GM04504 (cell line): ENCODE measurements at regions not wholly inside any gene's neighbourhood (a gene's known extent, or its start where the extent isn't known, plus 50 kb on each side); places are given as distances from the start of the nearest gene placed in this dataset.

Experiments used
- DNase-seq: peaks from one replicate; pipeline ENCODE4 v3.0.0-alpha.2; 2012; ENCODE audit warnings: low read depth

DNA sequence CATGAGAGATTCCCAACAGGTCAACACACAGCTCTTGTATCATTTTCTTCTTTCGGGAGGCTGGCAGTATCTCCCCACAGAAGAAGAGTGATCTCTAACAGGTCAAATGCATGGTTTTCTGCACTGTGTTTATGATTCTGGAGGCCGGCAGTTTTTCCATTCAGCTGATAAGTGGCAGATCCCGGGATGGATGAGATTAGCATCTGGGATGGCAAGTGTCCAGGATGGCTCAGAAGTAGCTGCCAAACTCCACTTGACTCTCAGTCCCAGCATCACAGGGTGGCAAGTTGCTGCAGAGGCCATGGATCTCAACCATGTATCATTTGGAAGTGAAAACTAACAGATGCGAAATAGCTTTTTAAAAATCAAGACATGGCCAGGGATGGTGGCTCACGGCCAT is 97.8 kb upstream of the SLC44A1 start:
- DNase-seq, result no peak

DNA sequence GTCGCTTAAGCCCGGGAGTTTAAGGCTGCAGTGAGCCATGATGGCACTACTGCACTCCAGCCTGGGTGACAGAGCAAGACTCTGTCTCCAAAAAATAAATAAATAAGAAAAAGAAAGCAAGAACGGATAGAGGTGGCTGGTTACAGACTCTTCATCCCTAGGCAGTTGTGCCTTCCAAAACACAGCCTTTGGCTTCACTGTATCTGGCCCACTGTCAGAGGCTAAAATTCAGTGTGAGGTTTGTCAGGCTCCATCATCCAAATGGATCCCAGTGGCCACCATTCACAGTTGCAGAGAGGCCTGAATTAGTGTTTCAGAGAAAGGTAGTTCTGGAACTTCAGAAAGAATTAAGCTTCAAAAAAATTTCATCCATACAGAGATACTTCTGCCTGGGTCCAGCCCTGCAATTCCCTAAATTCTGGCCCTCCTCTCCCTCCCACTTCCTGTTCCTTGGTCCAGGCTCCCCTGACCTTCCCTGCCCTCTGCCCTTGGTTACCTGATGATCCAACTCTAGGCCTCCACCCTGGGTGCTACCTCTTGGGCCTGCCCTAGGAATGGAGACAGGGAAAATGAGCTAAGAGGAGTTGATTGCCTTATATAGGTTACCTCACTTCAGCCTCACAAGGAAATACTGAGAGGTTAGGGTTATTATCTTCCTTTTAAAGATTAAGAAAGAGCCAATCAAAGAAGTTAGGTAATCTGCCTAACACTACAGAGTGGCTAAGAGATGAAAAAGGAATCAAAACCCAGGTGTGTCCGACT is 97.2 kb upstream of the SLC44A1 start:
- DNase-seq, result no peak

DNA sequence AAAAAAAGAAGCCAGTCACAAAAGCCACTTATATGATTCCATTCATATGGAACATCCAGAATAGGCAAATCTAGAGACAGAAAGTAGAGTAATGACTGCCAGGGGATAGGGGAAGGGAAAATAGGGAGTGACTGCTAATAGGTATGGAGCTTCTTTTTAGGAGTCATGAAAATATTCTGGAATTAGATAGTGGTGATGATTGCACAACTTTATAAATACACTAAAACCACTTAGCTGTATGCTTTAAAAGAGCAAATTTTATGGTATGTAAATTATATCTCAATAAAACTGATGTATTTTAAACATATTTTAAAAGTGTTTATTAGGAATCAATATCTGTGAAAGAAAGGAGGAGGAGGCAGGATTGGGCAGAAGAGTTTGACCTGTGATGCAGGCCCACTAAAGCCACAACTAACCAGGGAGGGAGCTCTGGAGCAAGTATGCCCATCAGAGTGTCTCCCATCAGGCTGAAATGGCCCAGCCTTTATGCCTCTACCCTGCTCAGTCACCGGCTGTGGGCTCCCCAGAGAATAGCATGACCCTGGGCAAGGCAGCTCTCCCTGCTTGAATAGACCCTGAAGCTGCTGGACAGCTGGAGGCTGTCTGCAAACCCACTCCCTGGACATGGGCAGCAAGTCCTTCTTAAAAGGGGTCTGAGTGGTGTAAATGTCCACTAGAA is 96.0 kb upstream of the SLC44A1 start:
- DNase-seq, result no peak

DNA sequence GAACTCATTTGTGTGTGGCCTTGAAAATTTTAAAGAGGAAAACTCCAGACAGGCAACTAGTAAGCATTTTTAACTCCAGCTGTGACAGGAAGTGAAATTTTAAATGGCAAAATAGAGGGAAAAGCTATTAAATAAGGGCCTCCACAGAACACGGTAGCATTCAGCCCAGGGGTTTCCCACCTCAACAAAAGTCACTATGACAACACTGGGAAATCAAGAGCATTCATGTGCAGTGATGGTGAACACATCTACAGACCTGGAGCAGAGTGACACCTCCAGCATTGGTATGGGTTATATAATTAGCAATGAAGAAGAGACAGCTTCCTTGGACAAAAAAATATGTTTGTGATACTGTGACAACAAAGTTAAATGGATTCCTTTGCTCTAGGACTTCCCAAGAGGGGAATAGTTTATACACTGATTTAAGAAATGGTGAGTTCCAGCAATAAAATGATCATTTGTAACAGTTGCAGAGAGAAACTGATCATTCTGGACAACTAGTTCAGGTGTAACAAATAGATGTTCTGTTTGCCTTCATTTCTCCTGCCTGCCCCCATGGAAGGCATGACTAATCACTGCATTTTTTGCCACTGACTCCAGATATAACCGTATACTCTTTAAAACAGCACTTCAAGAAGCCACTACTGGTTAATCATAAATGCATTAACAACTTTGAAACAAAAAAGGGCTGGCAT is 93.3 kb upstream of the SLC44A1 start:
- no peak for DNase-seq

DNA sequence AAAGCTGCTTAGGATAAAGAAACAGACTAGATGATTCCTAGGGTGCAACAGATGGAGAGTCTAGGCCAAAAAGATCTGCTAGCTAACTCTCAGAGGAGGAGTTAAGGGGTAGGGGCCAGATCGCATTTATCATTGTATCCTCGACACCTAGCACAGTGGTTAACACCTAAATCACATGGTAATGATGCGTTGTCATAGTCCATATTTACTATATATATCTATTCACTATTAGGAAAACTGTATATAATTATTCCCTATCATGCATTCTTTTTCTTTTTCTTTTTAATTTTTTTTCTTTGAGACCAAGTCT is 92.8 kb upstream of the SLC44A1 start:
- DNase-seq, result no peak

DNA sequence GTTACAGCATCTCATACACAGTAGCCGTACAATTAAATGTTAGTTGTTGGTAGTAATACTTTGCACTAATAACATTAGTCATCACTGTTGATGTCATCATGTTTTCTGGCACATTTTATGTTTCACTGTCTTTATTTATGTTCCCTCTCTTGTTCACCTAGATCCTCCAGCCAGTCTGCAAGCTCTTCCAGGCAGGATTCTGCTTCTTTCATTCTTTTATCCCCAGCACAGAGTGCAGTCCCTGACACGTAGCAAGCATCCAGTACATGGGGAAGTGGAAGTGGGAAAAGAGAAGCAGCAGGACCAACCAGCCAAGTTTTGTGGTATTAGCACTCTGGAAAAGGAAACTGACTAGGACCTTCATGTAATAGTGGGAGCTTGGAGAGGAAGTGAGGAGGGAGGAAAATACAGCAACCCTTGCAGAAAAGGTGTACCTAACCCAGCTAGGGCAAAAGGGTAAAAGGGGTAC is 89.7 kb upstream of the SLC44A1 start:
- DNase-seq, result no peak

DNA sequence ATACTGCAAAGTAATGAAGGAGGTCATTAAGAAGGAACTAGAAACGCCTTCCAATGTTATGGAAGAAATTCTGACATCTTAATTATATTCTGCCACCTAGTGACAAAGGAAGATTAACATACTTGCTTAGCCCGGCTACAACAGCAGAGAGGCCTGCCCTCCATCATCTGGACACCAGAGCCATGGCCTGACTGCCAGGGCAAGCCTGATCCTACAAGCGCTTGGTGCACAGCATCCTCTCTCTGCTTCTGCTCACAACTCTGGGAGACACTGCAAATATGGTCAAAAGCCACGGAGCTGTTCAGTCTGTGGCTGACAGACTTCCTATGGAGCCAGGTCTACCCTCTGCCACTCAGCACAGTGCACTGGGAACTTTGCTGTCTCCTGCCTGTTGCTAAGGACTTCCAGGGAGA is 87.3 kb upstream of the SLC44A1 start:
- DNase-seq, result peak; percentile 74

DNA sequence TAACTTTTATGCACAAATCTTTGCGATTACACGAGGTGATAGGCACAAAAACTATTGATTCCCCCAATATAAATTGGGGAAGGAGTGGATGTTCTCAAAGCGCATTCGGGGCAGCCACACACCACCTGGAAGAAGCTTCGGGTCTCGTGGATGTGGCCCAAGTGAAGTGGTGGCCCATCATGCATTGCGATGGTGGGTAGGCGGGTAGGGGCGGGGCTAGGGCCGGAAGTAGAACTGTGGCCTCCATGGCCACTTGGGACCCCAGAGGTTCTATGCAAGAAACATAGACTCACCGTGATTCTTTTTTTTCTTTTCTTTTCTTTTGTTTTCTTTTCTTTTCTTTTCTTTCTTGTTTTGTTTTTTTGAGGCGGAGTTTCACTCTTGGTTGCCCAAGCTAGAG is 86.4 kb upstream of the SLC44A1 start:
- no peak for DNase-seq

DNA sequence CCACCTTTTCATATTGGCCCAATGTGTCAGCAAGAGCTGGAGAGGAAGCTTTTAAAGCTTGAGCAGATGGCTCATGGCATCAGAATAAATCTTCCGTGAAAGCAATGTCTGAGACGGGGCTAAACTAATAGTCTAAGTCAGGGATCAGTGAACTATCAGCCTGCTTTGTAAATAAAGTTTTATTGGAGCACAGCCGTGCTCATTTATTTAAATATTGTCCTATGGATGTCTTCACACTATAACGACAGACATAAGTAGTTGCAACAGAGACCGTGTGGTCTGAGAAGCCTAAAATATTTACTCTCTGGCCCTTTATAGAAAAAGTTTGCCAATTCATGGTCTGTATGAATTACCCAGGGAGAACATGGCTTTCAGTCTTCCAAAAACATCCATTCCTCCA is 85.6 kb upstream of the SLC44A1 start:
- no peak for DNase-seq

DNA sequence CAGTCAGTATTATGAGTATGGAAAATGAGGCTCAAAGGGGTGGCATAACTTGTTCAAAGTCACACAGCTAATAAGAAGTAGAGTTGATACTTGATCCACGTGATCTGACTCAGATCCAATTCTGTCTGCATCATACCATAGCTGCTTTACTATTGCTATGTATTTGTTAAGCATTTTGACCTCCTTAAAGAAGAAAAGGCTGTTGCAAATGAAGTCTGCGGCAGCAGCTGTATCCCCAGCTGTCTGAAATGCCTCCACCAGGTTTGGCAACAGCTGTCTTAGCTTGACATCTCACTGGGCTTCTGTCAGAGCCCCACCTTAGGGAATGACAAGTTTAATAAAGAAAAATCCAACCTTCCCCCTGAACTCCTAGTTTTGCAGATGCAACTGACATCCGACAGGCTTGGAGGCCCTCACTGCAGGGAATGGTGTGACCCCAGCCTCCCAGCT is 75.6 kb upstream of the SLC44A1 start:
- DNase-seq, result no peak

DNA sequence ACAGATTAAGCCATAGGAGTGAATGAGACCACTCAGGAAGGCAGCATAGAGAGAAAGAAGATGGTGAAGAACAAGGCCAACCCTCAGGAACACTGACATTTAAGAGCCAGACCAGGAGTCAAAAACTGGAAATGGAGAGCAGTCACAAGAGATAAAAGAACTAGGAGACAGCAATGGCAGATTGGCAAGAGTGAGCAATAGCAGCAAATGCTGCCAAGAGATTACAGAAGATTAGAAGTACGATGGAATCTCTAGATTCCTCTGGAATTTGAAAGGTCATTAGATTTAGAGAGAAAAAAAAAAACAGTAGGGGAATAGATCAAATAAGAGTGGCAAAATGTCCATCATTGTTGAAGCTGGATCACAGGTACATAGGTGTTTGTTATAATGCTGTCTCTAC is 73.4 kb upstream of the SLC44A1 start:
- no peak for DNase-seq

DNA sequence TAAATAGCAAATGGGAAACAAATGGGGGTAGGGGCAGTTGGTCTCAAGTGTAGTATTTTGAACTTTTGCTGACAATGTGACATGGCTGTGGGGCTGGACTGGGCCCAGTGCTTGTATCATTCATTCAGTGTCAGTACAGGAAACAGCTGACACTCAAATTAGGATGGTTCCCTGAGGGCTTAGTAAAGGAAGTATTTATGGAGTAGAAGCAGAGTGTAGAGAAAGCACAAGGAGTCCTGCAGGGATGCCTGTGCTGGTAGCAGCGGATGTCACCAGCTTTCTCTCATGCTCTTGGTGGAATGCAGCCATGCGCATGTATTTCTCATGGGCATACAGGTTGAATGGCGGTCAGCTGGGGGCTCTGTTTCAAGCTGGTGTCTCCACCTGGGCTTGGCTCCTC is 72.9 kb upstream of the SLC44A1 start:
- DNase-seq, result no peak

DNA sequence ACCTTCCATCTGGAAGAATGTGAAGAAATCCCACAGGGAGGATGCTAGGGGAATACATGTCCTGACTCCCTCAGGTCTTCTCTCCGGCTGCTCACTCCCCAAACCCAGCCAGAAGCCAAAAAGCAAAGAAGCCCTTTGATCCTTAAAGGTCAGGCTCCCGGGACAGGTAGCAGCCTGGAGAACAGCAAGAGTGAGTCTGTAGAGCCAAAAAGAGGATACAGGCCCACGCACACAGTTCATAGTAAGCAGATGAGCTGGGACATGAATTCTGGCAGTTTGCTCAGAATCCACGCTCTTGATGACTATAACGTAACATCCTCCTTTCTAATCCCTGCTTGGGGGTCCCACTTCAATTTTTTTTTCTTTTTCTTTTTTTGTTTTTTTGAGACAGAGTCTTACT is 72.0 kb upstream of the SLC44A1 start:
- DNase-seq, result no peak

DNA sequence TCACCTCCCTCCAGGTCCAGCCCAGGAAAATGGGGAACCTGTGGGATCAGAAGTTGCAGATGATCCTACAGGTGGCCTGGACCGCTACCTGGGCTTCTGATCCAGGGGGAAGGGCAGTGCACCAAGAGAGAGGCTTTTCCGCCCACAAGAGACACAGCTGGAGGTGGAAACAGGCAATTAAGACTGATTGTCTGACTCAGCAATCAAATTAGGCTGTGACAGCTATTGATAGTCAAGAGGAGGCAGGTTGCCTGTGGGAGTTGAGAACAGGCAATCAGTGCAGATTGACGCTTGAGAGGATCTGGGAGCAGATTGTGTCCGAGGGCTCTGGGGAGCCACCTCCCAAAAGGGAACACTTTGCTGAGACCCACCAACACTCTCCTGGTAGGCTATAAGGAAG is 71.1 kb upstream of the SLC44A1 start:
- DNase-seq, result no peak

DNA sequence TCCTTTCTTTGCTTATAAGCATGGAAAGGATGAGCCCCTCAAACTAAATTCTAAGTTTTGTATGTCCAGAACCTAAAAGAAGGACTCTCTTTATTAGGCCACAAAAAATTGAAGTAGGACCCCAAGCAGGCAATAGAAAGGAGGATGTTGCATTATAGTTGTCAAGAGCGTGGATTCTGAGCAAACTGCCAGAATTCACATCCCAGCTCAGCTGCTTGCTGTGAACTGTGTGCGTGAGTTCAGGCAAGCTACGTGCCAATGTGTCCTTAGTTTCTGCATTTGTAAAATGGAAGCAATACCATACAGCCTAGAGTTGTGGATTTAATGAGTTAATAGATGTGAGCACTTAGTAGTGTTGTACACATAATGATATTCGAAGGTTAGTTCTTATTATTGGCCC is 70.6 kb upstream of the SLC44A1 start:
- DNase-seq, result no peak

DNA sequence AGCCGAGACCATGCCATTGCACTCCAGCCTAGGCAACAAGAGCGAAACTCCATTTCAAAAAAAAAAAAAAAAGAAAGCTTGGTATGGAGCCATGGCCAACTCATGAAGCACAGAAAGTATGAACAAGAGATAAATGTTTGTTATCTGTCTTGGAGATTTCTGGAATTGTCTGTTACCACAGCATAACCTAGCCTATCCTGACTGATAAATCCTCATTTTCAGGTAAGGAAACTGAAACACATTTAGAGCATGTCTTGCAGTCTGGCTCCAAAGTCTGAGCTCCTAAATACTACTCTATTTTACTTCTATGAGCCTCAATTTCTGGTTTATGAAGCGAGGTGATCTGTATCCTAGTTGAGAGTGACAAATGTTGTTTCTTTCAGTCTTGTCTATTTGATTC is 68.3 kb upstream of the SLC44A1 start:
- DNase-seq, result no peak

DNA sequence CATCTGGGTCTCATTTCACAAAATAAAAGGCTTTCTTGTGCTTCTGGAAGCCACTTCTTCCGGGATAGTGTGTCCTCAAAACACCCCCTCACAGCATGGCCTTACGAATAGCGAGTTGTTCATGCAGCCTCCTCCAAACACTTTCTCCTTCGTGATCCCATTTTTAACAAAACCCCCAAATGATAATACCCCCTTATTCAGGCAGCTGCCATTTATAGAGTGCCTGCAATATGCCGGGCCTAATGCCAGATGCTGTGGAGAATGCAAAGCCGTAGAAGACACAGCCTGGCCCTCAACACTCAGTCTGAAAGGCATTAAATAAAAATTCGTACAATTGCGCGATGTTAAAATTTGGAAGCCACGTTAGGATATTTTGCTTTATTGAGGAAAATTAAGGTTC is 66.4 kb upstream of the SLC44A1 start:
- DNase-seq, result no peak

DNA sequence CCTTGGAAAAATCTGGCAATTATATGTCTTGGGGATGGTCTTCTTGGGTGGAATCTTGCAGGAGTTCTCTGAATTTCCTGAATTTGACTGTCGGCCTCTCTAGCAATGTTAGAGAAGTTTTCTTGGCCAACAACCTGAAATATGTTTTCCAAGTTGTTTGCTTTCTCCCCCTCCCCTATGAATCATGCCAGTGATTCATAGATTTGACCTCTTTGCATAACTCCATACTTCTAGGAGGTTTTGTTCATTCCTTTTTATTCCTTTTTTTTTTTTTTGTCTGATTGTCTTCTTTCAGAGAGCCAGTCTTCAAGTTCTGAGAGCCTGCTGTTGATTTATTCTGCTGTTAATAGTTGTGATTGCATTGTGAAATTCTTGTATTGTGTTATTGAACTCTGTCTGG is 56.7 kb upstream of the SLC44A1 start:
- DNase-seq, result peak; percentile 58

DNA sequence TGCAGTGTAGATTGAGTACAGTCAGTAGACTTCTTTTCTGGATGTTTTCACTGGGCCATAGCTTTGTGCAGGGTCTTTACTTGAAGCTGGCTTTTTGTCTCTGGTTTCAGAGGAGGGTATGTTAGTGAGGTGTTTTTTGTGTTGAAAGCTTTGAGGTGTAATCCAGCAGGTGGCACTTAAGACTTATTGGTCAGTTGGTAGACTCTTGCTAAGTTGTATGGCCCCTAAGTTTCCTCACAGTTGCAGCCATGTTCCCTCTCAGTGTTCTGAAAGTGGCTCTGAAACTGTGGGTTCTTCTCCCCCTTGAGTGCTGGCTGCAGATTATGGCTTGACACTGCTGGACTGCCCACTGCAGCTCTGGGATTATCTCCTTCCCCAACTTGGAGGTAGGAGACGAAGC is 55.7 kb upstream of the SLC44A1 start:
- DNase-seq, result no peak

DNA sequence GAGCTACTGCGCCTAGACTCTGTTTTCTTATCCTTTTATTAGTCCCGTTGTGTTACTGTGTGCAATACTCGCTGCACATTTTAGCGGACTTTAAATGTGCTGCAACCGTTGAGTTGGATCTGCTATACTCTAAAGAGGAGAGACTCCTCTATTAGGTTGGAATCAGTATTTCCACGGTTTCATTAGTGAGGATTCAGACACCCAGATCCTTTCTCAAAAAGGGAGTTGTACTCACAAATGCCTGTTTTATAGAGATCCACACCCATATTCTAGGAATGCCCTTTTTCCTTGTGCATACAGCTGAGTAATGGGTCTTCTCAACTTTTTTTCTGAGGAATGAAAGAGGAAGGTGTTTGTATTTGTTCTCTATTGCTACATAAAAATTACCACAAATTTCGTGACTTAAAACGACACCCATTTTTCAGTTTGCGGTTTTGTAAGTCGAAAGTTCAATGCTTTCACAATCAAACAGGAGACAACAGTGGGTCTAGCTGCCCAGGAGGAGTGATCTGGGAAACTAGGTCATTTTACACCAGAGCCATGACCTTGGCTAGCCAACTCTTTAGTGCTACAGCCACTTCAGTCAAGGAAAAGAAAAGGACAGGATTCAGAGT is 52.8 kb upstream of the SLC44A1 start:
- DNase-seq, result no peak

DNA sequence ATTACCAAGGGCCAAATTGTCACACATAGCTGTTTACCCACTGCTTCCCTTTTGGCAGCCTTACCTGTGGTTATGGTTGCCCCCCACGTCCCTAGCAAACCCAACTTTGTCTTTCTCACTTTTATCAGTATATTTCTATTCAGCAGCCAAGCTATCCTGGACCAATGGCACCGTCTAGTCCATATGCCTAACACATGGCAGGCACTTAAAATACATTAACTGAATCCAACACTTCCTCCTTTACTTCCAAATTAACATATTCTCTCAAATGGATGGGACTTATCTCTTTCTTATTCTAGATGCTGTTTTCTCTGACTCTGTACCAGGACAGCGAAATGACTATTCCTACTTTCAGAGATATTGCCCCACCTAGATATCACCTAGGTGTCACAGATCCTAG is 50.9 kb upstream of the SLC44A1 start:
- no peak for DNase-seq

DNA sequence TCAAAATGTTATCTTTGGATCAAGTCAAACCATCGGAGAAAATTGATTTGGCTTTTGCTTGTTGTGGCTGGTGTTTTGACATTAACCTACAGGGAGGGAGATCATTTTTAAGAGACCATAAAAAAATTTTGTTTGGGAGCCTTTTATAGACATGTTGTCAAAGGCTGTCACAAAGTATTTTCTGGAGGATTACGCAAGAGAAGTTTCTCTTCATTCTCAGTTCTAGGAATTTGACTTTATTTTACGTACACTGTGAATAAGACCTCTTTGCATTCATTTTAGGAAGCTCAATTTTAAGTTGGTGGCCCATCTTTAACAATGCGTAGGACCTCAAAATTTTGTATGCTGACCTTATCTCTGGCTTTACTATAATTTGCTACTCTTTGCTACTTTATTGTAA is 50.2 kb upstream of the SLC44A1 start:
- DNase-seq, result no peak
